ENCODE measurements at regions not wholly inside any gene's neighbourhood (a gene's known extent, or its start where the extent isn't known, plus 50 kb on each side); places are given as distances from the start of the nearest gene placed in this dataset.
"Not testable (repeated sequence)": the region's sequence is repeated elsewhere in the genome, so short reads cannot be mapped to it uniquely, and the experiment has no call there.

DNA sequence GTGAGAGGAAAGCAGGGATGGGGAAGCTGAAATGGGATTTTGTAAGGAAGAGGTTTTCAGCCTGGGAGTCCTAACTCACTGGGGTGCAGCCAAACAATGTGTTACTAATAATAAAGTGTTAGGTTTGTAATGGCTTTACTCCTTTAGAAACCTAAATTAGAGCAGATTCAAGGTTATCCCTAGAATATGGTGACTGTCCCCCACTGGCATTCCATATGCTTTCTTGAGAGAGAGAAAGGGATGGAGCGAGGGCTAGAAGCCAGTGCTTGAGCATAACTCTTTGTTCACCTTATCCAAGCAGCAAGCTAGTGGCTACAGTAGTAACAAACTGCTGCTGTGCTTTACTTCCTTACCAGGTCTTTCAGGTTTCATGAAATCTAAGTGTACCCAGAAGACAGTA lies 249.1 kb upstream of the PGRMC2 start:
- no peaks in the 10 kb centered on the region for H3K9me3 ChIP-seq (ENCODE audit: low read length)
- no peaks in the 10 kb centered on the region for H3K4me1 ChIP-seq (ENCODE audit: insufficient read depth, low read length)
- H3K36me3 ChIP-seq (ENCODE audit: insufficient read depth, low read length): no peaks in the 10 kb centered on the region

DNA sequence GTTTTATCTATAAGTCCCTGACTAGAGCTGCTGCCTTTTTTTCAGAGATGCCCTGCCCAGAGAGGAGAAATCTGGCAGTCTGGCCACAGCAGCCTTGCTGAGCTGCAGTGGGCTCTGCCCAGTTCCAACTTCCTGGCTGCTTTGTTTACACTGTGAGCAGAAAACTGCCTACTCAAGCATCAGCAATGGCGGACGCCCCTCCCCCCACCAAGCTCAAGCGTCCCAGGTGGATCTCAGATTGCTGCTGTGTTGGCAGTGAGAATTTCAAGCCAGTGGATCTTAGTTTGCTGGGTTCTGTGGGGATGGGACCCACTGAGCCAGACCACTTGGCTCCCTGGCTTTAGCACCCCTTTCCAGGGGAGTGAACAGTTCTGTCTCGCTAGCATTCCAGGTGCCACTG lies 247.9 kb upstream of the PGRMC2 start:
- H3K4me3 ChIP-seq (ENCODE audit: low read length); H2AFZ ChIP-seq (ENCODE audit: low read depth, low read length); H3K4me1 ChIP-seq (ENCODE audit: insufficient read depth, low read length); H3K36me3 ChIP-seq (ENCODE audit: insufficient read depth, low read length); H3K27me3 ChIP-seq (ENCODE audit: insufficient read depth, low read length); H3K9me3 ChIP-seq (ENCODE audit: low read length): not testable (repeated sequence)

More for the DNA sequence above, 249.1 kb upstream of the PGRMC2 start:
- Histone ChIP-seq H3K4me3 (ENCODE audit: low read length) (no peak overlapping the region), H3K27me3 (ENCODE audit: insufficient read depth, low read length) (no peaks in the 10 kb centered on the region), H2AFZ (ENCODE audit: low read depth, low read length) (no peak overlapping the region)

DNA sequence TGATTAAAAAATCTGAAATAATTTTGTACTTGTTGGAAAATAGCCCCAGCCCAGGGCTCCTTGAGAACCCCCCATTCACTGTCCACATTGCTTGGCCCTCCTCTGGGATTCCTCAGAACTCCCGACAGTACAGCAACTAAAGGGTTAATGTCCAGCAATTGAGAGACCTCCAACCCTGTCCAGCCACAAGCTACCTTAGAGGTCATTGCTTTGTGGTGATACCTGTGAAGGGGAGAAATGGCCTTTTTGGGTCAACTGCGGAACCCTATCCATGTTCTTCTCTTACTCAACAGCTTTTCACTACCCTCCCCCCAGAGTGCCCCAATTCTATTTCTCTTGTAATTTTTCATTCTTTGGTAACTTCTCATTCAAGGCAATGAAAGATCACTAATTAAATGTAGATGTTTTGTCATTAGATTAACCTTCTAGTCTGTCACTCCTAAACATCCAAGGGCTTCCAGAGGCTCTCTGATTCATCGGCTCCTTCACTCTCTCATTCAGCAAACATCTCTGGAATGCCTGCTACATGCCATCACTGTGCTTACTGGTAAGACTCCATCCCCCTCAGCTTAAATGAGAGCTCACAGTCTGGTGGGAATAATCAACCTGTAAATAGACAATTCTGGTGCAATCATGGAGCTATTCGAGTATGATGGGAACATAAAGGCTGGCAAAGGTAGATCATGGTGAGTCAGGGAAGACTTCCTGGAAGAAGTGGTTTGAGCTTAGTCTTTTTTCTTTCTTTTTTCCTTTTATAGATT lies 241.4 kb upstream of the PGRMC2 start:
- no peaks in the 10 kb centered on the region for H3K27me3 ChIP-seq (ENCODE audit: insufficient read depth, low read length)
- no peaks in the 10 kb centered on the region for H3K36me3 ChIP-seq (ENCODE audit: insufficient read depth, low read length)
- no peaks in the 10 kb centered on the region for H3K9me3 ChIP-seq (ENCODE audit: low read length)
- no peak overlapping the region for H3K4me3 ChIP-seq (ENCODE audit: low read length)
- peaks cover 13% of the 10 kb centered on the region for H3K4me1 ChIP-seq (ENCODE audit: insufficient read depth, low read length)
- no peak overlapping the region for H2AFZ ChIP-seq (ENCODE audit: low read depth, low read length)

DNA sequence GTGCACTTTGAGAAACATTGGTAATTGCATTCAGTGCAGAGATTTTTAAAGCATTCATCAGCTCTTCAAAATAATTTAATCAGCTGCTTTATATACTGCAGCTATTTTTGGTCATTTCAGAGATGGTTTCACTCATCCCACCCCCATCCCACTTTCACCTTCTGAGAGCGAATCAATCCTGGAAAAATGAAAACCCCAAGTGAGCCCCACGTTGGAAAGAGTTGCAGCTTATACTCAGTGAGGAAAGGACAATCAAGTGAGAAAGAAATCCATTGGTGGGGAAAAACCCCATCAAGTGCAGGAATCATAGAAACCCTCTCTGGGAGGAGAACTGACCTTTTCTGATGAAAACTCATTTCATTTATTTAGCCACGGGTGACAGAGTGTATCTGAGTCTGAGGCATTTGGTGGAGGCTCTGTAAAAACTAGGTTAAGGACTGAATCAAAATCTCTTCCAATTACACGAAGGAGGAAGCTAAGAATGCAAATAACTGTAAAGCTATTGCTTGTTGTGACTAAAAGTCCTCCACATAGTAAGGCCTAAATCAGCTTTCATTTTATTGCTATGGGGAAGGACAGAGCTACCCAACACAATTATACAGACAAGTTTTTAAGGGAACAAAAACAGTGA lies 240.4 kb upstream of the PGRMC2 start:
- no peaks in the 10 kb centered on the region for H3K36me3 ChIP-seq (ENCODE audit: insufficient read depth, low read length)
- H3K4me3 ChIP-seq (ENCODE audit: low read length): no peak overlapping the region
- no peaks in the 10 kb centered on the region for H3K9me3 ChIP-seq (ENCODE audit: low read length)
- H3K27me3 ChIP-seq (ENCODE audit: insufficient read depth, low read length): no peaks in the 10 kb centered on the region
- H2AFZ ChIP-seq (ENCODE audit: low read depth, low read length): no peak overlapping the region
- H3K4me1 ChIP-seq (ENCODE audit: insufficient read depth, low read length): peaks cover 13% of the 10 kb centered on the region

DNA sequence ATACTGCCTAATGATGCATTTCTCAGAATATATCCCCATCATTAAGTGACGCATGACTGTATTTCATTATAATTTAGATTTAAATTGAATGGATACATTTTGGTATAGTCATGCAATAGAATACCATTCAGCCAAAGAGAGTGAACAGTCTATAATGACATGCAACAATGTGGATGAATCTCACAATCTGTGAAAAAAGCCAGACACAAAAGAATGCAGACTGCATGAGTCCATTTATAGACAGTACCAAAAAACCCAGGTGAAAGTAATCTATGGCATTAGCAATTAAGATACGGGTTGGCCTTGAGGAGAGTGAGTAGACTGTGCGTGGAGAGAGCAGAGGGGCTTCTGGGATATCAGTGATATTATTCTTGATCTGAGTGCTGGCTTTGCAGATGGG lies 239.7 kb upstream of the PGRMC2 start:
- H2AFZ ChIP-seq (ENCODE audit: low read depth, low read length): no peak overlapping the region
- H3K4me3 ChIP-seq (ENCODE audit: low read length): no peak overlapping the region
- no peaks in the 10 kb centered on the region for H3K9me3 ChIP-seq (ENCODE audit: low read length)
- no peaks in the 10 kb centered on the region for H3K36me3 ChIP-seq (ENCODE audit: insufficient read depth, low read length)
- H3K27me3 ChIP-seq (ENCODE audit: insufficient read depth, low read length): no peaks in the 10 kb centered on the region
- peaks cover 13% of the 10 kb centered on the region for H3K4me1 ChIP-seq (ENCODE audit: insufficient read depth, low read length)

DNA sequence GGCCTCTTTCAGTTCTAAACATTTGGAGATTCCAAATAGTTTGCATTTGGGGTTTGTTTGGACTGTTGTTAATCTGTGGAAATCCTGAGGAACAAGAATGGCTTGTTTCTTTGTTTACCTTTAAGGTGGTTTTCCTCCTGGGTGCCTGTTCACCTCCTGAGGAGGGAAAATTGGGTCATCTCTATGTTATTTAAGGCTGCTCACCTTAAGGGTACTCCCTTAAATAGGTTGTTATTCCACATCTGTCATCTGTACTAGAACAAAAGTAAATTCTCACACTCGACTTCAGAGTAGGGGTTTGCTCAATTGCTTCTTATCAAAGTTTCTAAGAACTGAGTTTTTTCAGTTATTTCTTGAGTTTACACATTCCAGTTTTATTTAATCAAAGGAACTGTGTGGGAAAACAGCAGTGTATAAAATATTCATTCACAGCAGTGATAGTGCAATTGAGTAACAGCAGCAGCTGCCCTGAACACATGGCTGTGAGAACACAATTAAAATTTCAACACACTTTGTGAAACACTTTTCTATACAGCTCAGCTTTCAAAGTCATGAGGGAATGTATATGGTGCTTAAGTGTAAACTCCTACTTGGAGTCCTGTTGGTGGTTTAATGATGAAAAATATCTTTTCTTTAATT lies 238.5 kb upstream of the PGRMC2 start:
- Histone ChIP-seq H3K27me3 (ENCODE audit: insufficient read depth, low read length) (no peaks in the 10 kb centered on the region), H2AFZ (ENCODE audit: low read depth, low read length) (no peak overlapping the region), H3K4me3 (ENCODE audit: low read length) (no peak overlapping the region), H3K9me3 (ENCODE audit: low read length) (no peaks in the 10 kb centered on the region), H3K4me1 (ENCODE audit: insufficient read depth, low read length) (peaks cover 13% of the 10 kb centered on the region), H3K36me3 (ENCODE audit: insufficient read depth, low read length) (no peaks in the 10 kb centered on the region)

DNA sequence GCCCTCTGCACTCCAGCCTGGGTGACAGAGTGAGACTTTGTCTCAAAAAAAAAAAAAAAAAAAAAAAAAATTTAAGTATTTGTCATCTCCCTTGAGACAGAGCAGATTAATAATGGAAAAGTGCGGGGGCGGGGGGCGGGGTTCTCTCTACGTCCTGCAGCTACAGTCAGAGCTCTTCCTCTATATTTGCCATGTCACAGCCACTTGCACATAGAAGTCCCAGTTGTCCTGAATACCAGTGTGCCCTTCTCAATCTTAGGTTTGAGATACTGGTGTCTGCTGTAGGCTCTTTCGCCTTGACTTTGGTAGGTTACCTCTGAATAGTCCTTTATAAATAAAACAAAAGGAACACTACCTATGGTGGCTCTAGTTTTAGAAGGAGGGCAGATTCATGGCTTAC lies 237.8 kb upstream of the PGRMC2 start:
- Histone ChIP-seq H3K9me3 (ENCODE audit: low read length) (no peaks in the 10 kb centered on the region), H3K4me3 (ENCODE audit: low read length) (no peak overlapping the region), H2AFZ (ENCODE audit: low read depth, low read length) (no peak overlapping the region), H3K36me3 (ENCODE audit: insufficient read depth, low read length) (no peaks in the 10 kb centered on the region), H3K27me3 (ENCODE audit: insufficient read depth, low read length) (no peaks in the 10 kb centered on the region), H3K4me1 (ENCODE audit: insufficient read depth, low read length) (peaks cover 13% of the 10 kb centered on the region)

DNA sequence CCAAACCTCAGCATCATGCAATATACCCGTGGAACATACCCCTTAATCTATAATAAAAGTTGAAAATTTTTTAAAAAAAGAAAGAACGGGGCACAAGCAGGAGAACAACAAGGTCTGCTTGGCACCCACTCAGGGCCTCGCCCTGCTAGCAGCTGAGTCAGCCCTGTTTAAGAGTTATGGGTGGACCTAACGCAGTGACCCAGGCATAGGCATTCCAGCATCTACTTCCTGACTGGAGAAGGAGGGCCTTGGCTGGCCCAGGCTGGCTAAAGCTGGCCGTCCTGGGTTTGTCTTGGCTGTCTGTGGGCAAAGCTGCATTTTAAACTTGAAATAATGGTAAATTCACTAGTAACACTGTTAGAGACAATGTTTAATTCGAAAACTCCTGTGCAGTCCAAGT lies 236.7 kb upstream of the PGRMC2 start:
- no peaks in the 10 kb centered on the region for H3K36me3 ChIP-seq (ENCODE audit: insufficient read depth, low read length)
- H2AFZ ChIP-seq (ENCODE audit: low read depth, low read length): no peak overlapping the region
- peaks cover 10% of the 10 kb centered on the region for H3K4me1 ChIP-seq (ENCODE audit: insufficient read depth, low read length)
- no peaks in the 10 kb centered on the region for H3K9me3 ChIP-seq (ENCODE audit: low read length)
- no peak overlapping the region for H3K4me3 ChIP-seq (ENCODE audit: low read length)
- no peaks in the 10 kb centered on the region for H3K27me3 ChIP-seq (ENCODE audit: insufficient read depth, low read length)

DNA sequence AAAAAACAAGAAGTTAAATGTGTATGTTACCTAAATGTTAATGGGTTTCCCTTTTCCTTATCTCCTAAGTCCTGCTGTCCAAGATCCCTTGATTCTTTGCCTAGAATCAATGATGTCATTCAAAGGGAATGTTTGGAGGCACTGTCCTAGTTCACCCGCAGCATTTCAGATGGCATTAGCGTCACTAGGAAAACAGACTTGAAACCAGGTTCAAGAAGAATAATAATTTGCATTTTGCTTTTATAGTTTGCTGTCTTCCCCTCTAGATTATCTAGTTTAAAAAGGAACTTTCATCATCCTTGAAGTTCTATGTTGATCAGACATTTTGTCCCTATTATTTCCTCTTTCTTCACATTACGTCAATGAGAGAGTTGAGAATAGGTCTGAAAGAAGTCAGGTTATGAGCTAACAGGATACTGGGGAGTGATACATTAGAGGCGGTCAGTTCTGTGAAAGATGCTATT lies 234.1 kb upstream of the PGRMC2 start:
- no peak overlapping the region for H2AFZ ChIP-seq (ENCODE audit: low read depth, low read length)
- H3K4me3 ChIP-seq (ENCODE audit: low read length): no peak overlapping the region
- no peaks in the 10 kb centered on the region for H3K27me3 ChIP-seq (ENCODE audit: insufficient read depth, low read length)
- peaks cover 16% of the 10 kb centered on the region for H3K4me1 ChIP-seq (ENCODE audit: insufficient read depth, low read length)
- H3K9me3 ChIP-seq (ENCODE audit: low read length): no peaks in the 10 kb centered on the region
- no peaks in the 10 kb centered on the region for H3K36me3 ChIP-seq (ENCODE audit: insufficient read depth, low read length)

DNA sequence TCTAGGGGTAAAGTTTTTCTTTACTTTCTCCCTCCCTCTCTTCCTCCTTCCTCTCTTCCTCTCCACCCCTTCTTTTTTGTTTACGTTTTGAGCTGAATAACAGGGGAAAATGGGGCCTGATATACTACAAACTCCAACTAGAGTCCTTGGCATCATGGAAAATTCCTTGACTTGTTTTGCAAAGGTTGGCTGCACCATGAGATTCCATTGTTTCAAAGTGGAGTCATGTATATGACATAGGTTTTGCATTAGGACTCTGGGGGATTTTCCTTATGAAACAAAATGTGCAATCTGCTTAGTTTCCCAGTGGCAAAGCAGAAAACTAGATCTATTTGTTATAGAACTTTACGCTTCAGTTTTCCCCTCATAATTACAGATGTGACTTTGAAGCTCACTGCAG lies 233.5 kb upstream of the PGRMC2 start:
- H3K4me3 ChIP-seq (ENCODE audit: low read length): no peak overlapping the region
- H2AFZ ChIP-seq (ENCODE audit: low read depth, low read length): no peak overlapping the region
- no peaks in the 10 kb centered on the region for H3K9me3 ChIP-seq (ENCODE audit: low read length)
- H3K27me3 ChIP-seq (ENCODE audit: insufficient read depth, low read length): no peaks in the 10 kb centered on the region
- no peaks in the 10 kb centered on the region for H3K36me3 ChIP-seq (ENCODE audit: insufficient read depth, low read length)
- peaks cover 17% of the 10 kb centered on the region for H3K4me1 ChIP-seq (ENCODE audit: insufficient read depth, low read length)

DNA sequence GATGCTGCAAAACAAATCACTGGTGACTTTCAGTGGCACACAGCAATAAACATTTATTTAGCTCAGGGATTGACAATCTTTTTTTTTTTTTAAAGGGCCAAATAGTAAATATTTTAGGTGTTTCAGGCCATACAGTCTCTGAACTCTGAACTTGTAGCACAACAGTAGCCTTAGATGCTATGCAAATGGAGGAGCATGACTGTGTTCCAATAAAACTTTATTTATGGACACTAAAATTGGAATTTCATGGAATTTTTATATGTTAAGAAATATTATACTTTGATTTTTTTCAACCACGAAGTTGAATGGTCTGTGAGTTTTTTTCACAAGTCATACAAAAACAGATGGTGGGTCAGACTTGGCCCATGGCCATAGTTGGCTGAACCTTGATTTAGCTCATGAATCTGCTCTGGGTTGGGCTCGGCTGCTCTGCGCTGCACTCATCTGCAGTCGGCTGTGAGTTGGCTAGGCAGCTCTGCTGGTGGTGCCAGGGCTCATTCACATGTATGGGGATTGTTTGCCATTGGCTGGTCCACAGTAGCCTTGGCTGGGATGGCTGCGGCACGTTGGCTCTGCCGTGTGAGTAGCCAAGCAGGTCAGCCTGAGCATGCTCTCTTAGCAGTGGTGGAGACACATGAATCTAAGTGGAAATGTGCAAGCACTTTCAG lies 231.7 kb upstream of the PGRMC2 start:
- Histone ChIP-seq H3K36me3 (ENCODE audit: insufficient read depth, low read length) (no peaks in the 10 kb centered on the region), H3K4me3 (ENCODE audit: low read length) (no peak overlapping the region), H3K4me1 (ENCODE audit: insufficient read depth, low read length) (peaks cover 17% of the 10 kb centered on the region), H3K9me3 (ENCODE audit: low read length) (no peaks in the 10 kb centered on the region), H3K27me3 (ENCODE audit: insufficient read depth, low read length) (no peaks in the 10 kb centered on the region), H2AFZ (ENCODE audit: low read depth, low read length) (no peak overlapping the region)

DNA sequence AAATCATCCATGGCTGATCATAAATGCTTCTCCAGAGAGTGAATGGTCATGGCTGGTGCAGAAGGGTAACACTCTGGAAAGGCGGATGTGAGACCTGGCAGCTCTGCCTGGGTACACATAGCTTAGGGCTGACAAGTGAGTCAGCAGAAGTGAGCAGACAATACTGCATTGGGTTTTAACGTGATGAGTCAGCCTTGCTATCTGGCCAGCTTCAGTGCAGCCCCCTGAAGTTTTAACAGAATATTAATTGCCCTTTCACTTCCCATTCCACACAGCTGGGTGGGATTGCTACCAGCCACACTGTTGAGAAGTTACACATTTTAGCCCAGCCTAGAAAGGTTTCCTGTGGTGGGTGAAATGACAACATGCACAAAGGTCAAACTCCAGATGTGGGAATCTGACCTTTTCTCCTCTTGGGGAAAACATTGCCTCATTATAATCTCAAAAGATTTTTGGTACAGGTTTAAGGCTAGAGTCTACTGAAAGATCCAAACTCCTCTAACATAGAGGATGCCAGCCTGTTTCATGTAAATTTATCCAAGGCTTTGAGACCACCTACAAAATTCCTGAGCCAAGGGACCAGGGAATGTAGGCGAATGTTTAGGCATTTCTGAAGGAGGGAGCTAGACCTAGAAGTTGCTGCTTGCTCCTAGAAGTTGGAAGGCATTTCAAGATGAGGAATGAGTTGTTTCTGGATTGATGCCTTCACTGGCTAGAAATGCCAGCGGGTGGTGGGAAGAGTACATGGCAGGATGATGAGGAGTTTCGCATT lies 230.3 kb upstream of the PGRMC2 start:
- no peak overlapping the region for H3K4me3 ChIP-seq (ENCODE audit: low read length)

More for the DNA sequence above, 230.3 kb upstream of the PGRMC2 start:
- peaks cover 17% of the 10 kb centered on the region for H3K4me1 ChIP-seq (ENCODE audit: insufficient read depth, low read length)
- no peaks in the 10 kb centered on the region for H3K9me3 ChIP-seq (ENCODE audit: low read length)
- H3K27me3 ChIP-seq (ENCODE audit: insufficient read depth, low read length): no peaks in the 10 kb centered on the region
- H3K36me3 ChIP-seq (ENCODE audit: insufficient read depth, low read length): no peaks in the 10 kb centered on the region
- H2AFZ ChIP-seq (ENCODE audit: low read depth, low read length): no peak overlapping the region

All from neuron (in vitro differentiated cells).